NCI-H1436 (cell line): ENCODE measurements at regions not wholly inside any gene's neighbourhood (a gene's known extent, or its start where the extent isn't known, plus 50 kb on each side); places are given as distances from the start of the nearest gene placed in this dataset.

ENCODE experiments used
- DNase-seq: peaks from one replicate; lab custom pipeline; 2025; lab: John Stamatoyannopoulos, UW

GRCh38 chr13:90675129-90675528, 672.4 kb upstream of the MIR17HG start:
- no peak for DNase-seq

- no peak for DNase-seq
Measured at GRCh38 chr13:90680826-90681225, 666.7 kb upstream of the MIR17HG start.

- DNase-seq: no peak
Measured at GRCh38 chr13:90683711-90684131, 663.8 kb upstream of the MIR17HG start.

- DNase-seq: no peak
Measured at GRCh38 chr13:90686442-90686841, 661.0 kb upstream of the MIR17HG start.

GRCh38 chr13:90689111-90689510, 658.4 kb upstream of the MIR17HG start:
- no peak for DNase-seq

GRCh38 chr13:90690458-90691080, 656.9 kb upstream of the MIR17HG start:
- DNase-seq: no peak

- no peak for DNase-seq
Measured at GRCh38 chr13:90696254-90696653, 651.2 kb upstream of the MIR17HG start.

- DNase-seq: no peak
Measured at GRCh38 chr13:90696656-90697055, 650.8 kb upstream of the MIR17HG start.

- no peak for DNase-seq
Measured at GRCh38 chr13:90700340-90700739, 647.1 kb upstream of the MIR17HG start.

- no peak for DNase-seq
Measured at GRCh38 chr13:90701264-90701663, 646.2 kb upstream of the MIR17HG start.

GRCh38 chr13:90702050-90702449, 645.4 kb upstream of the MIR17HG start:
- no peak for DNase-seq

- DNase-seq: no peak
Measured at GRCh38 chr13:90706631-90707030, 640.9 kb upstream of the MIR17HG start.

GRCh38 chr13:90708128-90708527, 639.4 kb upstream of the MIR17HG start:
- no peak for DNase-seq

GRCh38 chr13:90709319-90709718, 638.2 kb upstream of the MIR17HG start:
- DNase-seq: no peak

- DNase-seq: no peak
Measured at GRCh38 chr13:90710164-90710759, 637.2 kb upstream of the MIR17HG start.

- no peak for DNase-seq
Measured at GRCh38 chr13:90713441-90714133, 633.9 kb upstream of the MIR17HG start.

GRCh38 chr13:90715485-90715884, 632.0 kb upstream of the MIR17HG start:
- no peak for DNase-seq

- no peak for DNase-seq
Measured at GRCh38 chr13:90717451-90717936, 630.0 kb upstream of the MIR17HG start.

GRCh38 chr13:90719461-90719860, 628.0 kb upstream of the MIR17HG start:
- no peak for DNase-seq

- DNase-seq: no peak
Measured at GRCh38 chr13:90721937-90722336, 625.5 kb upstream of the MIR17HG start.

- no peak for DNase-seq
Measured at GRCh38 chr13:90723381-90723780, 624.1 kb upstream of the MIR17HG start.

- no peak for DNase-seq
Measured at GRCh38 chr13:90726375-90726774, 621.1 kb upstream of the MIR17HG start.

GRCh38 chr13:90732049-90732448, 615.4 kb upstream of the MIR17HG start:
- no peak for DNase-seq
